RKO (cell line): ENCODE measurements at regions not wholly inside any gene's neighbourhood (a gene's known extent, or its start where the extent isn't known, plus 50 kb on each side); places are given as distances from the start of the nearest gene placed in this dataset.
"Not testable (repeated sequence)": the region's sequence is repeated elsewhere in the genome, so short reads cannot be mapped to it uniquely, and the experiment has no call there.

Experiments used
- DNase-seq: peaks from one replicate; pipeline ENCODE4 v3.0.0-alpha.2; 2016; ENCODE audit warnings: low spot score

DNA sequence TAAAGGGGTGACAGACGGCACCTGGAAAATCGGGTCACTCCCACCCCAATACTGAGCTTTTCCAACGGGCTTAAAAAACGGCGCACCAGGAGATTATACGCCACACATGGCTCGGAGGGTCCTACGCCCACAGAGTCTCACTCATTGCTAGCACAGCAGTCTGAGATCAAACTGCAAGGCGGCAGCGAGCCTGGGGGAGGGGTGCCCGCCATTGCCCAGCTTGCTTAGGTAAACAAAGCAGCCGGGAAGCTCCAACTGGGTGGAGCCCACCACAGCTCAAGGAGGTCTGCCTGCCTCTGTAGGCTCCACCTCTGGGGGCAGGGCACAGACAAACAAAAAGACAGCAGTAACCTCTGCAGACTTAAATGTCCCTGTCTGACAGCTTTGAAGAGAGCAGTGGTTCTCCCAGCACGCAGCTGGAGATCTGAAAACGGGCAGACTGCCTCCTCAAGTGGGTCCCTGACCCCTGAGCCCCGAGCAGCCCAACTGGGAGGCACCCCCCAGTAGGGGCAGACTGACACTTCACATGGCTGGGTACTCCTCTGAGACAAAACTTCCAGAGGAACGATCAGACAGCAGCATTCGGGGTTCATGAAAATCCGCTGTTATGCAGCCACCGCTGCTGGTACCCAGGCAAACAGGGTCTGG, 162.8 kb upstream of the GJE1 start:
- not testable (repeated sequence) for DNase-seq

DNA sequence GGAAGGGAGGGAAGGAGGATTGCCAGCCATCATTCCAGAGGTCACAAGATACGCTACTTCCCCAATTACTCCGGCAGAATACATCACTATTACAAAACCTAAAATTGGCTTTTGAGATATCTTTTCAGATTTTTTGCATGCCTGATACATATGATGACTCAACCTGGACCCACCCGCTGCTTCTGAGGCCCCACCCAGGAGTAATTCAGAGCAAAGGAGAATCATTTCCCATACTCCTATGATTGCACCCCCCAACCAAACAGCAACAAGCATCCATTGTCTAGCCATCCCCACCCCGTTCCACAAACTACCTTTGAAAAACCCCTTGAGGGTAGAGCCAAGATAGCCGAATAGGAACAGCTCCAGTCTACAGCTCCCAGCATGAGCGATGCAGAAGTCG, 163.5 kb upstream of the GJE1 start:
- DNase-seq: no peak

DNA sequence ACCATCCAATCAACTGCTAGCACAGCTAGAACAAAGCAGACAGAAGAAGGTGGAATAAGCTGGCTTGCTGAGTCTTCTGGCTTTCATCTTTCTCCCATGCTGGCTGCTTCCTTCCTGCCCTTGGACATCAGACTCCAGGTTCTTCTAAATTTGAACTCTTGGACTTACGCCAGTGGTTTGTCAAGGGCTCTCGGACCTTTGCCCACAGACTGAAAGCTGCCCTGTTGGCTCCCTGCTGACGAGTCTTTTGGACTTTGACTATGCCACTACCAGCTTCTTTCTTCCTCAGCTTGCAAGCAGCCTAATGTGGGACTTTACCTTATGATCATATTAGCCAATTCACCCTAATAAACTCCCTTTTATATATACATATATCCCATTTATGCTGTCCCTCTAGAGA, 164.1 kb upstream of the GJE1 start:
- no peak for DNase-seq

DNA sequence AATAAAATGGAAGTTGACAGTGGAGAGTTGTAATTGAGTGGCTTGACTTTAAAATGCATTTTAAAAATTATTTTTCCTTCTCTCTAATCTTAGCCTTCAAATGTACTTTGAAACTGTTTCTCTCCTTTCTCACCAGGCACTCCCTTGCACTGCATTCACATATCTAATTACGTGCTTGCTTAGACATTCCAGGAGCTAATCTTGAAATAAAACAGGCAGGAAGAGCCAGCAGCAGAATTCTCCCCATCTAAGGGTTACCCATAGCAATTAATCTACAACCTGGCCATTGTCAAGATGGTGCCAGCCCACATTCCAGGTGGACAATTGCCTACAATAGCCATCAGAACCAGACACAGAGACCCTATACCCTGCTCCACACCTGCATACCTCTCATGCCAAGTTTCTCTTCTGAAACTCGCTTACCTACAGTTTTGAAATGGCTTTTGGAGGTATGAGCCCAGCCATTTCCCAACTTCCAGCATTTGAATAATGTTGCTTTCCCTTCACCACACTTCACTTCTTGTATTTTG, 167.6 kb upstream of the GJE1 start:
- no peak for DNase-seq

DNA sequence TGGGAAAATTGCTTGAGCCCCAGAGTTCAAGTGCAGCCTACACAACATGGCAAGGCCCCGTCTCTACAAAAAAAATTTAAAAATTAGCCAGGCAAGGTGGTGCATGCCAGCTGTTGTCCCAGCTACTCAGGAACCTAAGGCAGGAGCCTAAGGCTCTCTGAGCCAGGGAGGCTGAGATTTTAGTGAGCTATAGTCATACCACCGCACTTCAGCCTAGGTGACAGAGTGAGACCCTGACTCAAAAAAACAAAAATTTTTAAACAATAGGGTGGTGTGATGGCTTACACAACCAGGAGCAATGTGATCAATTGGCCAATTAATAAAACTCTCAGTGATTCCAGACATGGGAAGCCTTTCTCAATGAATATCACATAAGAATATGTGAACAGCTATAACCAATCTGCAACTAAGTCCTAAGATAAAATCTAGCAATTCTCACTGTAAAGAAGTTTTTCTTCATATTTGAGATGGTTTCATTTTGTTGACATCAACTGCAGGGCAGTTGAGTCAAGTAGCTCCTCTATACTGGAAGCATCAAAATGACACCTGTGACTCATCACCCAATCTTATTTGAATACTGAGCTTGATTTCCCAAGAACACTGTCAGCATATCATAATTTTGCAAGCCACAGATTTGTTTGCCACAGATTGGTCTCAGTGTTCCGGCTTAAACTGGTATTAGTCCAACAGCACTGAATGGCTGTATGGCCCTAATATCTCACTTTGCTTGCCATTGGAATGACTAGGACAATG, 169.0 kb upstream of the GJE1 start:
- DNase-seq: no peak

DNA sequence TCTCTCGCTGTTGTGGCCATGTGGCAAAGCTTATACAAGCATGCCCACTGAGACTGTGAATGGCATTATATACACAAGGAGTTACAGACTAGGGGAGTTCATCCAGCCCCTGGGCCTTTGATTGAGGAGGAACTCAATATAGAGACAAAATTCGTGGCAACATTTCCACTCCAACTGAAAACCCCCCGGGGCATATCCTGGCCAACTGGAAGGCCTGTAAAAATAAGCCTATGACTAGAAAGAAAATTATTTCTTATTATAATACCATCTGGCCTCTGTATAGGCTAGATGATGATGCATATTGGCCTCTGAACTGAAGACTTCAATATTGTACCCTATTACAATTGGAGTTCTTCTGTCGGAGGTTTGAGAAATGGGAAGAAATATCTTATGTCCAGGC, 175.5 kb upstream of the GJE1 start:
- no peak for DNase-seq

DNA sequence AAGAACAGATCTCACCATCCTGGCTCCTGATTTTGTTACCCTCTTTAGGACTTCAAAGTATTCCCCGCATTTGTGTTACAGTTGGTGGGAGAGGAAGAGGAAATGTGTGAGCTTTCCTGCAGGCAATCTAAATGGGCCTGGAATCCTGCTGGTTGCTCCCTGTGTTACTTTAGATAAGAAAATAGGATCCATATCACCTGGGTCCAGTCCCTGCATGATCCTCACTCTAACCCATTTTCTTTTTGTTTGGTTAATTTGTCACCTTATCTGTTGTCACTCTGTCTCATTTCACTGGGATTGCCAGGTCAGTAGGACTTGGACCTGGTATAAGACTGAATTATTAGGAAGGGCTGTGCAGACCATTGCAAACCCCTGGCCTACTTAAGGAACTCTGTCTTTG, 175.9 kb upstream of the GJE1 start:
- DNase-seq: no peak

DNA sequence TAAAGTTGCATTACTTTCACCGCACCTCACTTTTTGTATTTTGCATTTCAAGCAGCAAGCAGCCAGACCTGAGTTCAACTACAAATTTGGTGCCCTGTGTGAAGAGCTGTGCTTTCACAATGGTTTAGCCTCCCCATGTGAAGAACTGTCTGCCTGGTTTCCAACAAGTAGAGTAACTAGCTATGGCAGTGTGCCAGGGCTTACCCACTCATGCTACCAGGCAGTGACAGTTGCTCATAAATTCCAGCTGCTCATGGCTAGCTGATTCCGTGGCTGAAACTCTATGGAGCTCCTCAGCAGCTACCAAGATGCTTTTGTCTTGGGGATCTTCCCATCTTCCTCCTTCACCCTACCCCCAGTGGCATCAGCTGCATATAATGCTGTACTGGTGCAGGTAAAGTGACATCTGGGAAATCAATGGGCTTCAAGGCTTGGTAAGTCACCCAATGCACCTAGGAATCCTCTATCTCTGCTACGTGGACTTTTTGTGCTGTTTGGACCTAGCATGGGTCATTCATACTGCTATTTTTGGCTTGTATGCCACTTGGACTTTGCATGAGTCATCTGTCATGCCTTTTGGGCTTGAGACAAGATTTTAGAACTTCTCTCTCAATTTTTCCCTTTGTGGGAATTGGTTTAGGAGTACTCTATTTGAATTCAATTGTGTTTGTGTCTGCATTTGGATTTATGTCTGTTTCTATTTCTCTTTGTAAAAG, 176.5 kb upstream of the GJE1 start:
- peak; percentile 23 for DNase-seq

DNA sequence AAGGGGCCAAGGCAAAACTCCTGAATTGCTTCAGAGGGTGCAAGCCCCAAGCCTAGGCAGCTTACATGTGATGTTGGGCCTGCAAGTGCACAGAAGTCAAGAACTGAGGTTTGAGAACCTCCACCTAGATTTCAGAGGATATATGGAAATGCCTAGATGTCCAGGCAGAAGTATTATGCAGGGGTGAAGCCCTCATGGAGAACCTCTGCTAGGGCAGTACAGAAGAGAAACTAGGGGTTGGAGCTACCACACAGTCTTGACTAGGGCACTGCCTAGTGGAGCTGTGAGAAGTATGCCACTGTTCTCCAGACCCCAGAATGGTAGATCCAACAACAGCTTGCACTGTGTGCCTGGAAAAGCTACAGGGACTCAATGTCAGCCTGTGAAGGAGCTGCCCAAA, 179.7 kb upstream of the GJE1 start:
- no peak for DNase-seq

DNA sequence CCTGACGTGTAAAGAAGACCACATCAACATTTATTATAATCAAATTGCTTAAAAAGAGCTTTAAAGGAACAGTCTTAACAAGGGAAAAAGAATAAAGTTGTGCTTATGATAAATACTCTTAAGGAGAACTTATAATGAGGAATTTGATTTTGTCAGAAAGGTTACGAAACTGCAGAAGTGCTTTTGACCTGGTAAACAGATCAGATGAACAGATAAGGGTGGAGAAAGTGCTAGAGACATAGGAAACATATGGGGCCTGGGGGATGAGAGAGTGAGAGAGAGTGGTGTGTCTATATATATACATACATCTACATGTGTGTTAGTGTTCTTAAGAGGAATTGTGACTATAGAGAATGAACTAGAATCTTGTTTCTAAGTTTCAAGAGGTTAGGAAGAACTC, 186.2 kb upstream of the GJE1 start:
- no peak for DNase-seq

DNA sequence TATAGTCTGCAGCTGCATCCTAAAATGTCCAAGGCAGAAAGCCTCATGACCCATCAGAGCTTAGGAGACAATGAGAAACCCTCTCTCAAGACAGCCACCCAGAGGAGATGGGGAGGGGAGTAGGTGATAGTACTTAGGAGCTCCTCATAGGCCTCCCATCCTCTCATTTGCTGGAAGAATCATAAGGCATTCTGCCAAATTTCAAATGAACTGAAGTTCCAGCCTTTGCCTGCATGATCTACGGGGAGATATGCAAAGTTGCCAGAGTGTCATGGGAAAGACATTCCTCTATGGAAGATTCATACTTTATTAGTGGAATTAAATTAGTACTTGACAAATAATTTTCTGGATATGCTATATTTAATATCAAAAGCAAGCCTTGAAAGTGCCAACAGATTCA, 194.1 kb upstream of the GJE1 start:
- no peak for DNase-seq

DNA sequence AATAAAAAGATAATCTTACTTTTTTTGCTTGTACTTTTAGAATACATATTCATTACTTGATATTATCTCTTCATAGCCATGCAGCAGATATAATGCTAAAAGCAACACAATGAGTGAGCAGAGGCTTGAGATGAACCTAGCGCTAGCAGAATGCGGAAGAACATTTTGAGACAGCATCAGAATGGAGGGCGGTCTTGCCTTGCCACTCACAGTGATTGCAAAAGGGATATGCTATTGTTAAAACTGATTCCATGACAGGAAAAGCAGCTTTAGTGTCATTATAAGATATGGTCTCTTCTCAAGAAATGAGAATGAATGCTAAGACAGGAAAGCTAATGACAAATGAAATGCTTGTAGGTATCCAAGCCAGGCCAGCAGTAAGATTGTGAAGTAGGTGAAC, 200.0 kb upstream of the GJE1 start:
- no peak for DNase-seq

DNA sequence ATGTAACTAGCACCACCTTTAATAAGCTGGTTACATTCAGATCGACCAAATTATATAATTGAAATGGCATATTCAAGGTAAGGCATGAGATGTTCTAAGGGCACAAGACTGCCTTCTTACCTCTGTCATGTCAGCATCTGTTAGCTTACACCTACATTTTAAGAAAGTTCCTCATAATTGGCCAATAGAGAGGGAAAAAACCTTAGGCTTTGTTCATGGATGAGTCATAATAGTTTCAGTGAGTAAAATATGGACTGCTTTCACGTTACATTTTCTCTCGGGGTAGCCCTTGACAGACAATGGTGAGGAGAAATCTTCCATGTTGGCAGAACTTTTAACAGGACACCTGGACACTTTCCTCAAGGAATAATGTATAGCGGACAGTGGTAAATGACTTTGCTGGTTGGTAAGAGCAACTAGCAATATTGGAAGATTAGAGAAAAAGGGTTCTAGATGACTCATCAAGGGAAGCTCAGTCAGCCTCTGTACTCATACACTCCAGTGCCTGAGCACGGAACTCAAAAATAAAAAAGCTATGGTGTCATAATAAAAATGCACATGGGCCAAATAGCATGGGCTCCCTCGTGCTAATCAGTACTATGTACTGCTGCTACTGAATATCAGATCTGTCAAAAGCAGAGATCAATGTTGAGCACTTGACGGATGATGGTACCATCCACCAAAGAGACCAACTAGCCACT, 206.4 kb upstream of the GJE1 start:
- not testable (repeated sequence) for DNase-seq

DNA sequence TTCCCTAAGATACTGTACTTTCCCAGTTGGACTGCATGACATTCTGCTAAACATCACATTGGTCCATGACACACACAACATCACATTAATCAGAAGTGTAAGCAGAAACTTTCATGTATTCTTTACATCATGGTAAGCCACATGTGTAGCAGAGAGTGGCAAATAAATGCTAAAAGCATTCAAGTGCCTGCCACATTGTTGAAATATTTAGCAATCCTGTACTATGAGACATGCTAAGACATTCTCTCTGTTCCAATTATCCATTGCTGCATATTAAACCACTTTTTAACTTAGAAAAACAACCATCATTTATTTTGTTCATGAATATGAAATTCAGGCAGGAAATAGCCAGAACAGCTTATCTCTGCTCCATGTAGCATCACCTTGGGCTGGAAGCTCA, 207.7 kb upstream of the GJE1 start:
- DNase-seq: no peak

DNA sequence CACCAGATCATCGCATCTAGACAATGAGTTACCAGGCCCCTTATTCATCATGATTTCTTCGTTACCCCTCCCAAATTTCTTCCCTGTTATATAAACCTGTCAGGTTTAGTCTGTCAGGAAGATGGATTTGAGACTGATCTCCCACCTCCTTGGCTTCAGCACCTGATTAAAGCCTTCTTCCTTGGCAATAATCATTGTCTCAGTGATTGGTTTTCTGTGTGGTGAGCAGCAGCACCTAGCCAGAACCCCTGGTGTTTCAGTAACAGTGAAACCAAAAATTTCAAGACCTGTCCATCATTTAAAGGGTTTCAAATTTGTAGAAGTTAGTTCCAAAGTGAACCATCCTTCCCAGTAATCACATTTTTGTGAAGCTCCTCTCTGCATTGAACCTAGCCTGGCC, 209.8 kb upstream of the GJE1 start:
- no peak for DNase-seq

DNA sequence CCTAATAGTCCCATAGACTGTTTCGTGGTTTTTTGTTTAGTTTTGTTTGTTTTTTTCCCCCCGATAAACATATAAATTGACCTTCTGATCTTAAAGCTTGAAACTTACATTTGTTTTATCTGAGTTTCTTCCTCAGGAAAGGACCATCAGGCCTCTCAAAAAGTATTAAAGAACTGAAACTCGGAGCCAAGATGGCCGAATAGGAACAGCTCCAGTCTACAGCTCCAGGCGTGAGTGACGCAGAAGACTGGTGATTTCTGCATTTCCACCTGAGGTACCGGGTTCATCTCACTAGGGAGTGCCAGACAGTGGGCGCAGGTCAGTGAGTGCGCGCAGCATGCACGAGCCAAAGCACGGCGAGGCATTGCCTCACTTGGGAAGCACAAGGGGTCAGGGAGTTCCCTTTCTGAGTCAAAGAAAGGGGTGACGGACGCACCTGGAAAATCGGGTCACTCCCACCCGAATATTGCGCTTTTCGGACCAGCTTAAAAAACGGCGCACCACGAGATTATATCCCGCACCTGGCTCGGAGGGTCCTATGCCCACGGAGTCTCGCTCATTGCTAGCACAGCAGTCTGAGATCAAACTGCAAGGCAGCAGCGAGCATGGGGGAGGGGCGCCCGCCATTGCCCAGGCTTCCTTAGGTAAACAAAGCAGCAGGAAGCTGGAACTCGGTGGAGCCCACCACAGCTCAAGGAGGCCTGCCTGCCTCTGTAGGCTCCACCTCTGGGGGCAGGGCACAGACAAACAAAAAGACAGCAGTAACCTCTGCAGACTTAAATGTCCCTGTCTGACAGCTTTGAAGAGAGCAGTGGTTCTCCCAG, 215.8 kb upstream of the GJE1 start:
- DNase-seq: not testable (repeated sequence)

DNA sequence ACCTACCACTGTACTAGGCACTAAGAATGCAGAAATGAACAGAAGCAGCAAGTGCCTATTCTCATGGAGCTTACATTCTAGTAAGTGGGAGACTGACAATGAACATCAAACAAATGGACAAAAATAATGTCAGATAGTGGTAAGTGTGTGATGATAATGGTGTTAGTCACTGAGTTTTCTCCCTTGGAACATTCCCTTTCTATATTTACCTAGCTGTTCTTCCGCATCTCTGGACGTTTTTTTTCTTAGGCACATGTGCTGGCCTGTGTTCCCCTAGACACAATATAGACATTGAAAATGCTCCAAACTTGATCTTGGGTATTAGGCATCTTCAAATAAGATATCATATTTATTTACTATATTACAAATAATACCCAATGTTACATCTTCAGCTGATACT, 218.1 kb upstream of the GJE1 start:
- DNase-seq: no peak

DNA sequence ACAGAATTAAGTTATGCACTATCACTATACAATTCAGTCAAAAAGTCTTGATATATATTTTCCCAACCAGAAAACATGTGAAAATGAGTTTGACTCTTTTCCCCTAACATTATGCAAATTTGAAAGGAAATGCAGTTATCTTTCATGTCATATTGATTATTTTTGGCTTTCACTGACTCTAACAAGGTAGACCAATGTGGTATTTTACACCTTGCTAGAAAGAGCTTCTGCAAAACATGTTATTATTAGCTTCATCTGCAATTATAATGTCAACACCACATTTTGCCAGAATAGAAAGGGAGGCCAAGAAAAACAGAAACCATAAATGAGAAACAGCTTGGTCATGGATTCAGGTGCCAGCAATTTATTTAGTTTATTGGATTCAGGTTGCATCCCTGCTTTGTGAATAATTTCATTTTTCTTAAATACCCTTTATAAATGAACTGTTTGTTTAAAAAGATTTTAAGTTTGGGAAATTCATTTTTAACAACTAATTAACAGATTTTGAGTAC, 226.1 kb upstream of the GJE1 start:
- DNase-seq: no peak

DNA sequence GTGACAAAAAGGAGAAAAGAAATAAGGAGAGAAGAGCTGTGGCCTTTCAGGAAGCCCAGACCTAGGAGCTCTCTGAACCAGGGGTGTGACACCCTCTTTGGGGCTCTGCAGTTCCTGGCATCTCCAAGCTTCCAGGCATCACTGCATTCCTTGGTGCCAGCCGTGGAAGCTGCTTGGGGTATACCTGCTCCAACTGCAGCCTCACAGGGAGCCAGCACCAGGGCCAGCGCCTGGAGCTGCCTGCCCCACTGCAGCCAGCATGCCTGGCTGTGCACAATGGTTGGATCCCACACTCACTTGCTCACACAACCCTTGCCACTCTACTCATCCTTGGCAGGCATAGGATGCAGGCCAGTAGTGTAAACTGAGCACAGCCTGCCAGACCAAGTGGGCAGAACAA, 242.1 kb upstream of the GJE1 start:
- DNase-seq: no peak

DNA sequence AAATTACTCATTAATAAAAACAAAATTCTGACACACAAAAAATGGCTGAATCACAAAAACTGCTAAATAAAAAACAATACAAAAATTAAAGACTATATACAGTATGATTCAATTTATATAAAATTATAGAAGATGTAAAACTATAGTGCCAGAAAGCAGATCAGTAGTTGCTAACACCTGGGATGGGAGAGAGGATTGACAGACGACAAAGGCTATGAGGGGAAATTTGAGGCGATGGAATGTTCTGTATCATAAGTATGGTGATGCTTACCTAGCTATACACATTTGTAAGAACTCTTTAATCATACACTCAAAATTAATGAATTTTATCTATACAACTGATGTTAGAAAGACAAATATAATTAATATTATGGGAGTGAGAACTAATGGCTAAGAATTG, 247.9 kb upstream of the GJE1 start:
- no peak for DNase-seq

DNA sequence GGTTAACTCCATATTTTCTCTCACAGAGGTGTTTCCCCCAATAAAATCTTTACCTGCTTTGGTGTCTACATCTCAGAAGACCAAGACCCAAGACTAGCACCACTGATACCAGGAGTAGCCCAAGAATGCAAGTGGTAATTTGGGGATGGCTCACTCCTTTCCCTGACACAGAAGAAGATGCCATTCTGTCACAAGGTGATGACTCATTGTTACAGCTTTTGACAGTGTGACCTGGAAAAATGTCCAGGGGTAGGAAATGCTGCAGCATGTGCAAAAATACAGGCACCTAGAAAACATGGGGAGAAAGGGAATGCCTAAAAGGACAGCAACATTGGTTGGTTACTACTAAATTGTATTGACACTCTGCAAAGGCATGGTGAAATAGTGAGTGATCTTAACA, 254.0 kb upstream of the GJE1 start:
- no peak for DNase-seq
